GM18873 (cell line): ENCODE measurements at regions not wholly inside any gene's neighbourhood (a gene's known extent, or its start where the extent isn't known, plus 50 kb on each side); places are given as distances from the start of the nearest gene placed in this dataset.
"Not testable (repeated sequence)": the region's sequence is repeated elsewhere in the genome, so short reads cannot be mapped to it uniquely, and the experiment has no call there.

Source experiments
- ATAC-seq: cut with Tn5 transposase; IDR thresholded peaks from one replicate; pipeline ENCODE4 v1.9.1; 2021; ENCODE audit warnings: mild to moderate bottlenecking, moderate library complexity, moderate number of reproducible peaks; ENCODE audit not compliant: unreplicated experiment, low FRiP score

DNA sequence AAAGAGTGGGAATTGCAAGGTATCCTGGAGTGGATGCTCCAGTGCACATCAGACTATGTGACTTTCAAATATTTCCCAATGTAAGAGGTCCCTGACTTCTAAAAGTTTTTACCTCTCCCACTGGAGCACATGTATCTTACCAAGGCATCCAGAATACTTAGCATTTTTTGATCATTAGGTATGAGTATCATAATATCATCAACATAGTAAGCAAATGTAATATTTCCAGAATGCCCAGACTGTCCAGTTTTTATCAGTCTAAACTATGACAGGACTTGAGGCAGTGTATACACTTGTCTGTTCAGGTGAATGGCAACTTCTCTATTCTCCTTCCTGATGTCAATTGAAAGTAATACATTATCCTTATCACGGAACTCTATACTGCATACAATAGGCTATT, 924.6 kb upstream of the GJE1 start:
- ATAC-seq: no peak

- ATAC-seq: no peak
Measured at GRCh38 chr6:141203902-141204575, 928.7 kb upstream of the GJE1 start.

- ATAC-seq: no peak
Measured at GRCh38 chr6:141202626-141203025, 930.1 kb upstream of the GJE1 start.

- no peak for ATAC-seq
Measured at GRCh38 chr6:141199074-141199473, 933.7 kb upstream of the GJE1 start.

GRCh38 chr6:141195251-141195832, 937.4 kb upstream of the GJE1 start:
- ATAC-seq: no peak

DNA sequence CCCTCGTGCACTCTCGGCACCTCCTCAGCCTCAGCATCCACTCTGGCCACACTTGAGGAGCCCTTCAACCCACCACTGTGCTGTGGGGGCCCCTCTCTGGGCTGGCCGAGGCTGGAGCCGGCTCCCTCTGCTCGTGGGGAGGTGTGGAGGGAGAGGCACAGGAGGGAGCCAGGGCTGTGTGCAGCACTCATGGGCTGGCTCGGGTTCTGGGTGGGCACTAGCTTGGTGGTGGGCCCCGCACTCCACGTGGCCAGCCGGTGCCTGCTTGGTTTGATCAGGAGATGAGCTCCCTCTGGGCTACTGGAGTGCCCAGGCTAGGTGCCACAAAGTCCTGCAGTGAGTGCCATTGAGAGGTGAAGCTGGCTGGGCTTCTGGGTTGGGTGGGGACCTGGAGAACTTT, 949.4 kb upstream of the GJE1 start:
- no peak for ATAC-seq

- ATAC-seq: not testable (repeated sequence)
Measured at GRCh38 chr6:141175458-141175857, 957.3 kb upstream of the GJE1 start.

DNA sequence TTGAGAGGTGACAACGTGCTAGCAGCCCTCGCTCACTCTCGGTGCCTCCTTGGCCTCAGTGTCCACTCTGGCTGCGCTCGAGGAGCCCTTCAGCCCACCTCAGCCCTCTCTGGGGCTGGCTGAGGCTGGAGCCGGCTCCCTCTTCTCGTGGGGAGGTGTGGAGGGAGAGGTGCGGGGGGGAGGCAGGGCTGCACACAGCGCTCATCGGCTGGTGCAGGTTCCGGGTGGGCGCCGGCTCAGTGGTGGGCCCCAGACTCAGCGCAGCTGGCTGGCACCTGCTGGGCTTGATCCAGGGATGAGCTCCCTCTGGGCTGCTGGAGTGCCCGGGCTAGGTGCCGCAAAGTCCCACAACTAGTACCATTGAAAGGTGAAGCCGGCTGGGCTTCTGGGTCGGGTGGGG, 957.8 kb upstream of the GJE1 start:
- no peak for ATAC-seq

DNA sequence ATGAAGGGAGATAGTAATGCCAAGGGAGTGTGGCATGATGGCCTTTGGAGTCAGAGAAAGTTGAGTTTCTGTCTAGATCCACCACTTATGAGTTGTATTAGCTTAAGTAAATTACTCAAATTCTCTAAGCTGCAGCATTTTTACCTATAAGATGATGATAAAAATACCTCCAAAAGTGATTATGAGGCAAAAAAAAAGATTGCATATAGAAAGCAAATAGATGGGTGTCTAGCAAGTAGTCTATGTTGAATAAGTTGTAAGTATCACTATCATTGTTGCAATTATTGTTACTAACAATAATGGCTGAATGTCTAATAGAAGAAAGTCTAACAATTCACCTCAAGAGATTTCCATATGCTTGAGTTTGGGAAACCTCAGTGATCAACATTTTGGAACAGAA, 959.2 kb upstream of the GJE1 start:
- ATAC-seq: no peak

DNA sequence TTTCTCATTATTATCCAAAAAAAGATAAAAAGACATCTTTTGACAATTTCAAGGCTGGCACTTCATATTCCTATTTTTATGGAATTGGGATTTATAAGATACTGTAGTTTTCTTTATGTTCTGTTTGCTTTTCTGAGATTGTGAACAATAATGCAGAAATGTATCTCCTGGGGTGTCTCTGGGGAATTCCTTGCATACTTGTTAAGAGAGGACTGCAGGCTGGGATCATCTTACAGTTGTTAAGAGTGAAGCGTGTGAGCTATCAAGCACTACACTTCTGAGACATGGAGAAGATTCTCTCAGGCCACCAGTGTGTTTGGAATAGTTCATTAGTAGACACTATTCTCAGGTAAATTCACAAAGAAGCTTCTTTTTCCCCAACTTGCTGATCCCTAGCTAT, 963.3 kb upstream of the GJE1 start:
- no peak for ATAC-seq

DNA sequence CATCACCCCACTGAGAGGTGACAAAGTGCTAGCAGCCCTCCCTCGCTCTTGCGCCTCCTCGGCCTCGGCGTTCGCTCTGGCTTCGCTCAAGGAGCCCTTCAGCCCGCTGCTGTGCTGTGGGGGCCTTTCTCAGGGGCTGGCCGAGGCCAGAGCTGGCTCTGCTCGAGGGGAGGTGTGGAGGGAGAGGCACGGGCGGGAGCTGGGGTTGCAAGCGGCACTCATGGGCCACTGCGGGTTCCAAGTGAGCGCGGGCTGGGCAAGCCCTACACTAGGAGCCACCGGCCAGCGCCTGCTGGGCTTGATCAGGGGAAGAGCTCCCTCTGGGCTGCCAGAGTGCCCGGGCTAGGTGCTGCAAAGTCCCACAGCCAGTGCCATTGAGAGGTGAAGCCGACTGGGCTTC, 964.8 kb upstream of the GJE1 start:
- no peak for ATAC-seq

DNA sequence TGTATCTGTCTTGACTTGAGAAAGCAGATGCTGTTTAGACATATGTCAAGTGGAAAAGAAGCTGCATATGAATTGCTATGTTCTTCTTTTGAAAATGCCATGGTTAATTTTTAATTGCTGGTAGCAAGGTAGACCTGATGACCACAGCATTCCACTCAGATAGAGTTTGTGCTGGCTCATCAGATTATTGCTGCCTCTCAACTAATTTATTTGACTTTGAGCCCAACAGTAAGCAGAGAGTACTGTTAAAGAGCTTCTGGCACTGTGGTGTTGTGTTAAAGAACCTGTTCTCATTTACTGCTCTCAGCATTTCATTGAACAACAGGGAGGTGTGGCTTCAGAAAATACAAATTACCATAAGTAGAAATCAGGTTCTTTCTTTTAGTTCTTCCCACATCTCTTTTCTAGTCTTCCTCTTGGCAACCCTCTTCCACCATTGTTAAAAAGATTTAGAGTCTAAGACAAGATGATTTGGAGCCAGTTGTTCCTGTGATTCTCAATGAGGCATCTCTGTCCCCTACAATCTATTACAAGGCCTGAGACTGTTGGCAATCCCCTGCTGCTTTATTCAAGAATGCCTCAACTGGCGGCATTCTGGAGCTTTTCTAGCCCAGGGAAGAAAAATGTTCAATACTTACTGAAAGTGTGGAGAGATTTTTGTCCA, 967.6 kb upstream of the GJE1 start:
- ATAC-seq: no peak

- ATAC-seq: no peak
Measured at GRCh38 chr6:141164042-141164743, 968.5 kb upstream of the GJE1 start.

DNA sequence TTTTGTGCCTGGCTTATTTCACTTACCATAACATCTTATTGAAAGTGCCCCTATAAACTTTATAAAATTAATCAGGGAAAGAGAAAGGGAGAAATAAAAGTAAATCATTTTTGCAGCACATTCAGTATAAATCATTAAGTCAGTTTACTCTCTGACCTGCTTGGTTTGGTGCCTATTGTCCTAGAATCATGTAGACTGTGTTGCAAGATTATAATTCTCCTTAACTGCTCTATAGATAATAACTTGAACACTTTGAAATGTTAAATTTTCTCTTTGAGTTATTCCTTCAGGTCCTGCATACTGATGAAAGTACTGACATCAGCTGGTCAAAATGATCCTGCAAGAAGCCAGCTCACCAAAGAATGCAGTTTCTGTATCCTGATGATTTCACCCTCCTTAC, 969.6 kb upstream of the GJE1 start:
- ATAC-seq: no peak

- no peak for ATAC-seq
Measured at GRCh38 chr6:141158740-141159139, 974.0 kb upstream of the GJE1 start.

DNA sequence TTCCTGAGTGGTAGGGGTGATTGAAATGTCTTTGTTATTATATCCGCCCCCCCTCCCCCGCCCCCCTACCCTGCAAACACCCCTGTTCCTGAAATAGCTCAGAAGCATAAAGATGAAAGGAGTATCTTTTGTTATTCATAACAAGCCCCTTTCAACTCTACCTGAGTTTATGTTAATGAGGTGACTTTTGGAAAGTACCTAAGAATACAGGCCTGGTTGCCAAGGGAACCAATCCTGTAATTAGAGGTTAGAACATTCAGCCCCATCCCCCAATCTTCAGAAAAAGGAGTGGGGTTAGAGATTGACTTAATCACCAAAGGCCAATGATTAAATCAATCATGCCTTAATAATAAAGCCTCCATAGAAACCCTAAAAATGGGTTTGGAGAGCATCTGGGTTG, 979.2 kb upstream of the GJE1 start:
- ATAC-seq: no peak

DNA sequence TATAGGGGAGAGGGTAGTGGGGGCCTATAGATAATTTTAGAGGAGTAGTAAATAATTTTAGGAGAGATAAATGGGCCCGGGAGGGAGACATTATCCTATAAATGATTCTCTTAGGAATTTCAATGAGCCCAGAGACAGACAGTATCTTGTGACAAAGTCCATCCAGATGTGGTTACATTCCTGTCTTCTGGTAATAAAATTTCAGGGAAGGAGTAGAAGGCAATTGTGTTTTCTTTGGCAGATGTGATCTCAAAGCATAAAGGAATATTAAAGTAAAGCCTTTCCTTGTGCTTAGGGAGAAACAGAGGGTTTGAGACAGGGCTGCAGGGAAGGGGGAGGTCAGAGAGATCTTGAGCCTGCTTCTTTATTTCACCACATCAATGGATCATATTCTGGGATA, 979.8 kb upstream of the GJE1 start:
- no peak for ATAC-seq

DNA sequence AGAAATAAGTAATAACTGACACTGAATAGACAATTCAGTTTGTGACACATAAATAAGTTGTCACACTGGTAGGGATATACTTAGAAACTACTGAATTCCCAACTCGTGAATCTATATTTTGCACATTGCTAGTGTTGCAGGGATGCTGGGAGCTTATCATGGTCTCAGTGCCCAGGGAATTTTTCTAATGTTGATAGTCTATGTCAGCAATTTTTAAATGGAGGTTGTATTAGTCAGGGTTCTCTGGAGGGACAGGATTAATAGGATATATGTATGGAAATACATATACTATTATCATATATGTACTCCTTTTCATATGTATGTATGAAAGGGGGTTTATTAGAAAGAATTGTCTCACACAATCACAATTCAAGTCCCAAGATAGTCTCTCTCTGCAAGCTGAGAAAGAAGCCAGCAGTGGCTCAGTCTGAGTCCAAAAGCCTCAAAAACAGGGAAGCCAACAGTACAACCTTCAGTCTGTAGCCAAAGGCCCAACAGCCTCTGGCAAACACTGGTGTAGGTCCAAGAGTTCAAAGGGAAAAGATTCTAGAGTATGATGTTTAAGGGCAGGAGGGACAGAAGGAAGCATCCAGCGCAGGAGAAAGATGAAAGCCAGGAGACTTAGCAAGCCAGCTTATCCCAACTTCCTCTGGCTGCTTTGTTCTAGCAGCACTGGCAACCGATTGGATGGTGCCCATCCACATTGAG, 980.9 kb upstream of the GJE1 start:
- ATAC-seq: no peak

DNA sequence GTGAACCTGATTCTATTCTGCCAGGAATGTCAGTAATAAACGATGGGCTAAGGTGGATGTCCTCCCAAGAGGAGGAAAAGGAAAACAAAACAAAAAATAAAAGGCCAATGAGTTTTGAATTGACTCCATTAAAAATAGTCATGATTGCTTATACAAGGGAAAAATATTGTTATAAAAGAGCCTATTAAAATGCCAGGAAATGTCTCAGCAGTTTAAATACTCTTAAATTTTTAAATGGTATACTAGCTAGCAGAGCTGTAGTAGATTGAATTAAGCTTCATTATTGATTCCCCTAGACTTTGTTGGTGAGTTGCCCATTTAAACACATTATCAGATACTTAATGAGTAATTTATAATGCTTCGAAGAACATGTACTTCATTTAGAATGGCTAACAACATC, 990.9 kb upstream of the GJE1 start:
- ATAC-seq: no peak

DNA sequence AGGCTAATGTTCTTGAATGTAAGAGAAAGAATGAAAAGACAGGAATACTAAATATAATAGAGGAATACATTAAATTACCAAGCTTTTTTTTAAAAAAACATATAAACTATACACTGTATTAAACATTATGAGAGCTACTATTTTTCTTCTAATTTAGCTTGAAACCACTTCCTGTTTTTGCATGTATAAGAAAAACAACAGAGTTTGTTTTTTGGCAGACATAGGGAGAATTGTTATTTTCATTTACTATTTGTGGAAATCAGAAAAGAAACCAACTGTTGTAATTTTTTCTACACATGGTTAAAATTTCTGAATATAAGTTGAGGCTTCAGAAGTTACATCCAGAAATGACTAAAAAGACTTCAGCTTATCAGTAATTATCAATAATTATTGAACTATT, 991.8 kb upstream of the GJE1 start:
- ATAC-seq: no peak

DNA sequence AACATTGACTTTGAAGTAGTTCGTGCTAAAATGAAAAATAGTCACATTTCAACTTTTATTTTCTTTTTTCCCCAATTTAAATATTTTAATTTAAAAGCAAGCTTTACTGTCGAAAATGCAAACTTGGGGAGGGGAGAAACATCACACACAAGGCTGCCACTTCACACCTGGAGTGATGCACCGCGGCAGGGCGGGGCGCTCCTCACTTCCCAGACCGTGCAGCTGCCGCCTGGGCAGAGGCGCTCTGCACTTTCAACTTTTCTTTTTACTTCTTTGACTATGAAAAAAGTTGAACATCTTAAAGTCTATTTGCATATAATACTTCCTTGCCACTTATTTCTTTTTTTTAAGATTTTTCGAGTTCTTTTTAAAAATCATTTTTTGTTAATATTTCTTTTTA, 993.3 kb upstream of the GJE1 start:
- no peak for ATAC-seq
